GM18907 (cell line): ENCODE measurements at regions not wholly inside any gene's neighbourhood (a gene's known extent, or its start where the extent isn't known, plus 50 kb on each side); places are given as distances from the start of the nearest gene placed in this dataset.

ENCODE experiments used
- ATAC-seq: cut with Tn5 transposase; IDR thresholded peaks from one replicate; pipeline ENCODE4 v1.9.1; 2021; ENCODE audit warnings: mild to moderate bottlenecking, moderate library complexity; ENCODE audit not compliant: unreplicated experiment

- no peak for ATAC-seq
Observed at GRCh38 chr3:117161816-117162215, 452.2 kb downstream of the TUSC7 start.

- ATAC-seq, result no peak
Observed at GRCh38 chr3:117165176-117165575, 455.6 kb downstream of the TUSC7 start.

- no peak for ATAC-seq
Observed at GRCh38 chr3:117165601-117166051, 456.0 kb downstream of the TUSC7 start.

GRCh38 chr3:117168896-117169295 lies 459.3 kb downstream of the TUSC7 start:
- no peak for ATAC-seq

- no peak for ATAC-seq
Observed at GRCh38 chr3:117170094-117170493, 460.5 kb downstream of the TUSC7 start.

- ATAC-seq, result no peak
Observed at GRCh38 chr3:117171124-117171523, 461.5 kb downstream of the TUSC7 start.

- ATAC-seq, result no peak
Observed at GRCh38 chr3:117172426-117172825, 462.8 kb downstream of the TUSC7 start.

- ATAC-seq, result no peak
Observed at GRCh38 chr3:117181222-117181621, 471.6 kb downstream of the TUSC7 start.

- no peak for ATAC-seq
Observed at GRCh38 chr3:117184574-117184973, 475.0 kb downstream of the TUSC7 start.

- peak; percentile 47 for ATAC-seq
Observed at GRCh38 chr3:117191245-117191644, 481.7 kb downstream of the TUSC7 start.

GRCh38 chr3:117192888-117193287 lies 483.3 kb downstream of the TUSC7 start:
- peak; percentile 55 for ATAC-seq

- no peak for ATAC-seq
Observed at GRCh38 chr3:117193390-117193789, 483.8 kb downstream of the TUSC7 start.

GRCh38 chr3:117195034-117195433 lies 485.5 kb downstream of the TUSC7 start:
- ATAC-seq, result no peak

- ATAC-seq, result no peak
Observed at GRCh38 chr3:117200962-117201361, 491.4 kb downstream of the TUSC7 start.

- ATAC-seq, result no peak
Observed at GRCh38 chr3:117201901-117202774, 492.6 kb downstream of the TUSC7 start.

GRCh38 chr3:117217355-117217754 lies 507.8 kb downstream of the TUSC7 start:
- ATAC-seq, result peak; percentile 66

- ATAC-seq, result peak; percentile 26
Observed at GRCh38 chr3:117217760-117218316, 508.3 kb downstream of the TUSC7 start.

GRCh38 chr3:117218641-117219048 lies 509.1 kb downstream of the TUSC7 start:
- ATAC-seq, result no peak

GRCh38 chr3:117219296-117219695 lies 509.7 kb downstream of the TUSC7 start:
- ATAC-seq, result no peak

- ATAC-seq, result peak; percentile 77
Observed at GRCh38 chr3:117226932-117227331, 517.4 kb downstream of the TUSC7 start.

GRCh38 chr3:117228466-117228865 lies 518.9 kb downstream of the TUSC7 start:
- ATAC-seq, result no peak

GRCh38 chr3:117230924-117231323 lies 521.3 kb downstream of the TUSC7 start:
- no peak for ATAC-seq
